ENCODE measurements at regions not wholly inside any gene's neighbourhood (a gene's known extent, or its start where the extent isn't known, plus 50 kb on each side); places are given as distances from the start of the nearest gene placed in this dataset.

DNA sequence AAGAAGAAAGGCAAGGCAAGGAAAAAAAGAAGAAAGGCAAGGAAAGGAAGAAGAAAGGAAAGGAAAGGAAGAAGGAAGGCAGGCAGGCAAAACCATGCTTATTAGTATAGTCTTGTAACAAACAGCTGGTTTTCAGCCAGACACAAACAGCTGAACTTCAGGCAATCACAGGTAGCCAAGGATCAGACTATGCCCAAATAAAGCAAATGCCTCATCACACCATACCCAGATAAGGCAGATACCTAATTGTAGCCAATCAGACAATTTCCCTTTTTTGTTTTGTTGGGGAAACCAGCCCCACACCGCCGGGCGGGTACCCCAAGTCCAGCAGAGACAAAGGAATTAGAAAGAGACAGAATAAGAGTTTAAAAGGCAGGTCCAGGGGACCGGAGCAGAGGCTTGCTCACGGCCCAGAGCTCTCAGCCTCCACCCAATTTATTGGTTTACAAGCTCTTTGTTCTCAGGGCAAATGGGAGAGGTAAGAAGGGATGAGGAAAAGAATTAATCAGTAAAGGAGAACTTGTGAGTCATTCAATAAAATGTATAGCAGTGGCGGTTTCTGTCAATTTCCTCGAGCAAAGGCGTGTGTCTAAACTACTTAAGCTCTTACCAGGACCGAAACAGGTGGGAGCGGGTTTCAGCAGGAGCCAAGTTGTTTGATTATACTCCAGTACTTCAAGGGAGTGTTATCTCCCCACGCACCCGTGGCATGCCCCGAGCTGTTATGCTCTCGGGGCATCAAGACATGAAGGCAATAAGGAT, 886.8 kb downstream of the KCNT2 start:
- TF ChIP-seq POLR2A (IDR thresholded peaks at IDR 0.05; ENCODE audit: low read depth, low read length) (no peak), POU2F2 (IDR thresholded peaks at IDR 0.05; ENCODE audit: low read depth, low read length) (no peak)
